ENCODE measurements at regions not wholly inside any gene's neighbourhood (a gene's known extent, or its start where the extent isn't known, plus 50 kb on each side); places are given as distances from the start of the nearest gene placed in this dataset.

DNA sequence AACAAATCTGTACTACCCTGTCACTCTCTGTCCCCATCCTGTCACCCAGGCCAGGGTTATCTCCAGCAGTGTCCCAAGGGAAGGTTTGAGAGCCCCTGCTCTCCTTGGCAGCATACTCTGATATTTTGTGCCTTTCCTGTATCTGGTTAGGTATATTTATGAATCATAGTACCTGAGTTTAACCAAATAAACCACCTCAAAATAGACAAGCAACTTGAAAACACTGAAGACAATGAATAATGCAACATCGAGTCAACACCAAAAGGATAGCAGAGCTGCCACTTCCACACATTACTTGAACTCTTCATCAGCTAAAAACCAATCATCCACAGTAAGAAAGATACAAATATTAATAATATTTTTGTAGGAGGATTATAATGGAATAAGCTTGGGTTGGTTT, 142.6 kb upstream of the TAB2 start:
- no peak for ATAC-seq (replicated peaks in 6 of 8)
- H3K4me1 ChIP-seq (replicated peaks in 1 of 2), result peaks cover 0 to 5% of the 10 kb centered on the region in 2 donors
- in situ Hi-C loops (cut with MboI; ENCODE audit: low pct_unique_long_range_greater_than_20kb in 2 of 9, low sequenced_read_pairs in 9 of 9, unreplicated experiment in 9 of 9), result no loop called here
- 43 to 100% (median 80%) methylated on average over 1 of the region's 1 CpG; no CpG with 5 or more reads in 3 of the 10 experiments for WGBS, 10 experiments
- no peak overlapping the region for H3K4me3 ChIP-seq
- no peak overlapping the region for H3K27ac ChIP-seq

DNA sequence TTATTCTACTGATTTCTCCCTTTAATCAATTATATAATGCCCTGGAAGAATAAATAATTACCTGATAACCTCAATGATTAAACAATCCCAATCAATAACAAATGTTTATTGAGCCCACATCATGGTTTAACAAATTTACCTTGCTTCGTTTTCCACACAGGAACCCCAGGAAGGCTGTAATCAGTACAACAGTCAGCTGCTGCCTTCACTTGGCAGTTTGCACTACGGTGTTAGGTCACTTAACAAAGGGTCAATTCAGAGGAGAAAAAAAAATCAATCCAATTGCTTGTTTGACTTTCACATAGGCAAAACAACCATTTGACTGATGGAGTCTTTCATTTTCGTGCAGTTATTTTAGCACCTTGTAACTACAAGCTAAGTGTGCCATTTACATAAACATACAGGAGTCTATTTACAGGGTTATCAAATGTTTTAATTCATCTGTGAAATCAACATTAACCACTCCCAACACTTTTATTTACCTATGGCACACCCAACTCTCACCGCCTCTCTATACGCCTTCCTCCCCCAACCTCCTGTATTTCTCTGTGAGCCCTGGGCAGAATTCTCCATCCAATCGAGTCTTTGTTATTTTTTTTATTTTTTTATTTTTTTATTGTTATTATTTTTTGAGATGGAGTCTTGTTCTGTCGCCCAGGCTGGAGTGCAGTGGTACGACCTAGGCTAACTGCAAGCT, 140.4 kb upstream of the TAB2 start:
- in situ Hi-C loops (cut with MboI; ENCODE audit: low pct_unique_long_range_greater_than_20kb in 2 of 9, low sequenced_read_pairs in 9 of 9, unreplicated experiment in 9 of 9), result no loop called here
- peak in 1 of 8 experiments; percentile 39 for ATAC-seq (replicated peaks in 6 of 8)
- Histone ChIP-seq H3K4me3 (no peak overlapping the region), H3K27ac (no peak overlapping the region), H3K4me1 (replicated peaks in 1 of 2) (no peaks in the 10 kb centered on the region)
- 33 to 80% (median 66%) methylated on average over 2 to 8 of the region's 8 CpGs for WGBS, 10 experiments

DNA sequence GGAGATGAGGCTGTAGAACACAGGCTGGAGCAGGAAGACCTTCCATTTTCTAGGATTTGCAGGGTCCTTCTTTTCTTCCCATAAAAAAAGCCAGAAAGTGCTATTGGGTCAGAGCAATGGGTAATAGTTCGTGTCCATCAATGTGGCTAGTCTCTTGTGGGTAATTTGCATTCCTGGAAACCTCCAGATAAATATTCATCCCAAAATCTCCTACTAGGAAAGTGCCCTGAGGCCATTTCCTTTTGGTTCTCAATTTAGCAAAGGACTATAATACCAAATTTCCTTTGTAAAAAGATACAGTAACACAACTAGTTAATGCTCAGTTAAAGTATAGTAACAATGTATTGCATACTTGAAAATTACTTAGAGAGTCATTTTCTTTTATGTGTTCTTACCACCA, 138.1 kb upstream of the TAB2 start:
- in situ Hi-C loops (cut with MboI; ENCODE audit: low pct_unique_long_range_greater_than_20kb in 2 of 9, low sequenced_read_pairs in 9 of 9, unreplicated experiment in 9 of 9), result no loop called here
- Histone ChIP-seq H3K27ac (no peak overlapping the region), H3K4me3 (no peak overlapping the region), H3K4me1 (replicated peaks in 1 of 2) (no peaks in the 10 kb centered on the region)
- WGBS, 10 experiments, result 0 to 80% (median 50%) methylated on average over 1 of the region's 1 CpG; no CpG with 5 or more reads in 4 of the 10 experiments
- no peak for ATAC-seq (replicated peaks in 6 of 8)

DNA sequence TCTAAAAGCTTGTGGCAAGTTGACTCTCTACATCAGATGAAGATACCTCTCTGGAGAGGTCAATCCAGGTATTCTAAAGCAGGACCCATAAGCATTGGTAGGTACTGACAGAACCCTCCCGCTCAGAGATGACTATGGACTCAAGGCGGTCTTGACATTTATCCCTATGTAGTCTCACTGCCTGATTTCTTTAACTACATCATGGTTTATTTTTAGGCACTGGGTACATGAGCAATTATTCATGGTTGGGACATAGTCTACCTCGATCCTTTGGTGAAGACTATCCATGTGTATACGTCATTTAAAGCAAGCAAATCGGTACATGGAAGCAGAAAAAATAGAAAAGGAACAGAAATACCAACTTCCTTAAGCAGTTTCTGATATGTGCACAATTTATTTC, 136.2 kb upstream of the TAB2 start:
- WGBS, 10 experiments, result 62 to 100% (median 88%) methylated on average over 1 to 5 of the region's 5 CpGs; no CpG with 5 or more reads in 2 of the 10 experiments
- no peak overlapping the region for H3K4me3 ChIP-seq

DNA sequence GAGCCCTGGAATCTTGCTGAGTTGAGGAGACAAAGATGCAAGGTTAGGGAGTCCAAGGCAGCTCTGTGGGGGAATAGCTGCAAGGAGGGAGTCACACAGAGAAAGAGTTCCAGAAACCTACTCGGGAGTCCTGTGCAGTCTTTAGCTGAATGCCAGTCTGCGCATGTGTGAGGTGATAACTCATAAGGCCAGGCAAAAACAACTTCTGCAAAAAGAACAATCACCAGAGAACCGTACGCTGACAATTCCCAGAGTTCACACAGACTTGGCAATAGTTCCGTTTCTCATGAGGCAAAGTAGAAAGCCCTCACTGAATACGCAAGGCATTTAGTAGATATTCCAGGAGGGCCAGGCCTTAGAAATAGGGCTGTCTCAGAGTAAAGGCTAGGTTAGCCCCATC, 135.2 kb upstream of the TAB2 start:
- in situ Hi-C loops (cut with MboI; ENCODE audit: low pct_unique_long_range_greater_than_20kb in 2 of 9, low sequenced_read_pairs in 9 of 9, unreplicated experiment in 9 of 9), result no loop called here
- Histone ChIP-seq H3K27ac (no peak overlapping the region), H3K4me3 (no peak overlapping the region), H3K4me1 (replicated peaks in 1 of 2) (no peaks in the 10 kb centered on the region)
- 63 to 100% (median 92%) methylated on average over 1 to 6 of the region's 6 CpGs for WGBS, 10 experiments
- no peak for ATAC-seq (replicated peaks in 6 of 8)

More for the DNA sequence above, 136.2 kb upstream of the TAB2 start:
- in situ Hi-C loops (cut with MboI; ENCODE audit: low pct_unique_long_range_greater_than_20kb in 2 of 9, low sequenced_read_pairs in 9 of 9, unreplicated experiment in 9 of 9), result no loop called here
- Histone ChIP-seq H3K4me1 (replicated peaks in 1 of 2) (no peaks in the 10 kb centered on the region), H3K27ac (no peak overlapping the region)
- no peak for ATAC-seq (replicated peaks in 6 of 8)

DNA sequence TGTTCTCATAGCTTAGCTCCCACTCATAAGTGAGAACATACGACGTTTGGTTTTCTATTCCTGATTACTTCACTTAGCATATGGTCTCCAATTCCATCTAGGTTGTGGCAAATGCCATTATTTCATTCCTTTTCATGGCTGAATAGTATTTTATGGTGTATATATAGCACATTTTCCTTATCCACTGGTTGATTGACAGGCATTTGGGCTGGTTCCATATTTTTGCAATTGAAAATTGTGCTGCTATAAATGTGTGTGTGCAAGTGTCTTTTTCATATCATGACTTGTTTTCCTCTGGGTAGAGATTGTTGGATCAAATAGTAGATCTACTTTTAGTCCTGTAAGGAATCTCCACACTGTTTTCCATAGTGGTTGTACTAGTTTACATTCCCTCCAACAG, 133.0 kb upstream of the TAB2 start:
- WGBS, 10 experiments, result 30 to 100% (median 58%) methylated on average over 1 to 2 of the region's 2 CpGs; no CpG with 5 or more reads in 5 of the 10 experiments
- no peak overlapping the region for H3K27ac ChIP-seq
- no peak overlapping the region for H3K4me3 ChIP-seq
- in situ Hi-C loops (cut with MboI; ENCODE audit: low pct_unique_long_range_greater_than_20kb in 2 of 9, low sequenced_read_pairs in 9 of 9, unreplicated experiment in 9 of 9), result no loop called here
- no peak for ATAC-seq (replicated peaks in 6 of 8)
- no peaks in the 10 kb centered on the region for H3K4me1 ChIP-seq (replicated peaks in 1 of 2)

DNA sequence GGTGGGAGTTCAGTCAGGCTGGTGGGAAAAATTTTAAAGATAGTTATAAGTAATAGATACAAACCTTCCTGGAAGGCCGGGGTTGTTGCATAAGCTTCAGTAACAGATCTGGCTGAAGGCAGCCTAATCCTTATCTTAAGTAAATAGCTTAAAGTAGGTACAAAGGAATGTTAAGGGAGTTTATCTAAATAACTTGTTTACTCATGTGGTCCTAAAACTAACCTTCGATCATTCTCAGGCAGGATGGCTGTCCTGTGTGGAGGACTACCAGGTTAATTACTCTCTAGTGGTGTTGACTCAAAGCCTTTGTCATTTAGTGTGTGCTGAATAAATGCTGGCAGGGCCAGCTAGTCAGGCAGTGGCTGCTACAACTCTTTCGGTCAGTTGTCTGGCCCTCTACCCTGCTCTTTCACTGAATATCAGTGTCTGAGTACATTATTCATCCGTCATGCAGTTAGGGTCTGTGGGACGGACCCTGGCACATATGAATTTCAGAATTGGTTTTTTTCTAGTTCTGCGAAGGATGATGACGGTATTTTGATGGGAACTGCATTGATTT, 131.6 kb upstream of the TAB2 start:
- Histone ChIP-seq H3K4me3 (no peak overlapping the region), H3K4me1 (replicated peaks in 1 of 2) (no peaks in the 10 kb centered on the region), H3K27ac (no peak overlapping the region)
- 56 to 100% (median 85%) methylated on average over 1 to 7 of the region's 7 CpGs for WGBS, 10 experiments
- in situ Hi-C loops (cut with MboI; ENCODE audit: low pct_unique_long_range_greater_than_20kb in 2 of 9, low sequenced_read_pairs in 9 of 9, unreplicated experiment in 9 of 9), result no loop called here
- ATAC-seq (replicated peaks in 6 of 8), result no peak

DNA sequence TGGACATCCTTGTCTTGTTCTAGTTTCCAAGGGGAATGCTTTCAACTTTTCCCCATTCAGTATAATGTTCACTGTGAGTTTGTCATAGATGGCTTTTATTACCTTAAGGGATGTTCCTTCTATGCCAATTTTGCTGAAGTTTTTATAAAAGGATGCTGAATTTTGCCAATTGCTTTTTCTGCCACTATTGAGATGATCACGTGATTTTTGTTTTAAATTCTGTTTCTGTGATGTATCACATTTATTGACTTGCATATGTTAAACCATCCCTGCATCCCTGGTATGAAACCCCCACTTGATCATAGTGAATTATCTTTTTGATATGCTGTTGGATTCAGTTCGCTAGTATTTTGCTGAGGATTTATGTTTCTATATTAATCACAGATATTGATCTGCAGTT, 130.6 kb upstream of the TAB2 start:
- no peak overlapping the region for H3K27ac ChIP-seq
- WGBS, 10 experiments, result 50 to 100% (median 87%) methylated on average over 1 to 2 of the region's 2 CpGs
- no peaks in the 10 kb centered on the region for H3K4me1 ChIP-seq (replicated peaks in 1 of 2)
- no peak overlapping the region for H3K4me3 ChIP-seq
- ATAC-seq (replicated peaks in 6 of 8), result no peak
- in situ Hi-C loops (cut with MboI; ENCODE audit: low pct_unique_long_range_greater_than_20kb in 2 of 9, low sequenced_read_pairs in 9 of 9, unreplicated experiment in 9 of 9), result no loop called here

DNA sequence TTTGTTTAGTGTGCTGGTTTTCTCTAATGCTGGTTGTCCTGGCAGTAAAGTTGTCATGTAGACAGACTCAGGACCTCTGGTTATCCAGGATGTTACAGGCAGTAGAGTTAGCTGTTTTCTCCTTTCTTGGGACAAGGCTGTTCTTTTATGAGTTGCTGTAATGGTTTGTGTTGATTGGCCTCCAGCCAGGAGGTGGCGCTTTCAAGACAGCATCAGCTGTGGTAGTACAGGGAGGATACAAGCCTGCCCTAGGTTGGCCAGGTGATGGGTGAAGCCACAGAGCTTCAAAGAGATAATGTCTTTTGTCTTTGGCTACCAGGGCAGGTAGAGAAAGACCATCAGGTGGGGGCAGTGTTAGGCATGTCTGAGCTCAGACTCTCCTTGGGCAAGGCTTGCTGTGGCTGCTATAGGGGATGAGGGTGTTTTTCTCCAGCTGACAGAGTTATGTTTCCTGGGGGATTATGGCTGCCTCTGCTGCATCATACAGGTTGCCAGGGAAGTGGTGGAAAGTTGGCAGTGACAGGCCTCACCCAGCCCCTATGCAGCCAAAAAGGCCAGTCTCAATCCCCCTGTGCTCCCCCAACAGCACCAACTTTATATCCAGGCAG, 127.2 kb upstream of the TAB2 start:
- no peak overlapping the region for H3K27ac ChIP-seq
- in situ Hi-C loops (cut with MboI; ENCODE audit: low pct_unique_long_range_greater_than_20kb in 2 of 9, low sequenced_read_pairs in 9 of 9, unreplicated experiment in 9 of 9), result no loop called here
- ATAC-seq (replicated peaks in 6 of 8), result no peak
- 100% methylated on average over 1 of the region's 1 CpG; no CpG with 5 or more reads in 6 of the 10 experiments for WGBS, 10 experiments
- no peak overlapping the region for H3K4me3 ChIP-seq
- H3K4me1 ChIP-seq (replicated peaks in 1 of 2), result no peaks in the 10 kb centered on the region

DNA sequence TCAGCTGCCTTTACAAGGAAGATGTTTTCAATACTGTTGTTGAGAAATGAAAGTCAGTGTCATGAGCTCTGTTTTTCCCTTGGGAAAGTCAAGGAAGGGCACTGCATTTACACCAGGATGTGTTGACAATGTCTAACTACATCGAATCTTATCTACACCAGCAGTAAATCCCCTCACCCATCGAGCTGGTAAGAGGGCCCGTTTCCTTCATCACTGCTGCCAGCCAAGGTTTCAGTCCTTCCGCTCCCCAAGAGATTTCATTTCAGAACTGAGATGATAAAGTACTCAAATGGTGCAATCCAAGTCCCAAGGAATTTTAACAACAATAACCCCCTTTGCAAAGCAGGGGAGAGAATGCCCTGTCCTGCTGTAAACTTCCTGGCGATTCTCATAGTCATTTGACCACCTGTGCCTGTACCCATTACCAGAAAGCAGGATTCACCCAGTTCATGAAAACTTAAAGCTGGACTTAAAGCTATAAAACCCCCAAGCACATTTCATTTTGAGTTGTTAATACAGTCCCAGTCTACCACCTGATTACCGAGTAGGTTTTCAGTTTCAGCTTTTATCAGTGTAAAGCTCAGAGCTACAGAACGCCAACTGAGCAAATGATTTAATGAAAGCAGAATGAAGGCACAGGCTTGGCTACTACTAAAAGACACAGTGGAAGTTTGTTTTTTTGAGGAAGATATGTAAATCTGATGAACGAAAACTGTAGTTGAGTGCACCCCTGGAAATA, 122.5 kb upstream of the TAB2 start:
- Histone ChIP-seq H3K4me1 (replicated peaks in 1 of 2) (no peaks in the 10 kb centered on the region), H3K4me3 (no peak overlapping the region), H3K27ac (no peak overlapping the region)
- 79 to 94% (median 86%) methylated on average over 2 to 8 of the region's 8 CpGs for WGBS, 10 experiments
- ATAC-seq (replicated peaks in 6 of 8), result no peak
- in situ Hi-C loops (cut with MboI; ENCODE audit: low pct_unique_long_range_greater_than_20kb in 2 of 9, low sequenced_read_pairs in 9 of 9, unreplicated experiment in 9 of 9), result no loop called here

DNA sequence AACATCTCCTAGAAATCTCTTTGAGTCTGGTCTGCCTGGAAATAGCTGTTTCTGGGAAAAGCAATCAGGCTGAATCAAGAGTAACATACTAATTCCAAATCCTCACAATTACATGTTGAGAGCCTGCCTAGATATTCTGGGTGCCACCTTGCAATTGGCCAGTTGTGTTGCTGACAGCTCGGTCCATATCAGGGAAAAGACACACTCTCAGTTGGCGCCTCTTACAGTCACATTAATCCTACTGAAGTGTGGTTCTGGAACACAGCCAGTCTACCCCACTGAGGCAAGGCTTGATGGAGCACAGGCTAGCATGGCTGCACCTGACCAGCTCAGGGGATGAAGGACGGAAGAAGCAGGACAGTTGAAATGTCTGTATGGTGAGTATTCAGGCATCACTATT, 121.4 kb upstream of the TAB2 start:
- 40 to 100% (median 44%) methylated on average over 1 to 3 of the region's 3 CpGs; no CpG with 5 or more reads in 6 of the 10 experiments for WGBS, 10 experiments
- Histone ChIP-seq H3K4me1 (replicated peaks in 1 of 2) (no peaks in the 10 kb centered on the region), H3K4me3 (no peak overlapping the region), H3K27ac (no peak overlapping the region)
- ATAC-seq (replicated peaks in 6 of 8), result no peak
- in situ Hi-C loops (cut with MboI; ENCODE audit: low pct_unique_long_range_greater_than_20kb in 2 of 9, low sequenced_read_pairs in 9 of 9, unreplicated experiment in 9 of 9), result no loop called here

DNA sequence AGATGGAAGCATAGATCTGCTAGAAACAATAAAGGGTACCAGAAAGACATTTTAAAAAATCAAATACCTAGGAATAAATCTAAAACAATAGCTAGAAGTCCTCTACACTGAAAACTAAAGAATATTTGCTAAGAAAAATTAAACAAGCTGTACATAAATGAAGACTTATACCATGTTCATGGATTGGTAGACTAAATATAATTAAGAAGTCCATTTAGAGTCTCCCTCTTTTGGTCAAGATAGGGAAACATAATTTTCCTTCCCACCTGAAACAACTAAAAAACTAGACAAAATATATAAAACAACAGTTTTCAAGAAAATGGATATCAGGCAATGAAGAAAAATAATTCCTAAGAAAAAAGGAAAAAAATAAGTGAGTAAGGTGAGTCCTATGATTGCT, 120.0 kb upstream of the TAB2 start:
- in situ Hi-C loops (cut with MboI; ENCODE audit: low pct_unique_long_range_greater_than_20kb in 2 of 9, low sequenced_read_pairs in 9 of 9, unreplicated experiment in 9 of 9), result no loop called here
- no peak for ATAC-seq (replicated peaks in 6 of 8)
- Histone ChIP-seq H3K4me3 (no peak overlapping the region), H3K4me1 (replicated peaks in 1 of 2) (no peaks in the 10 kb centered on the region), H3K27ac (no peak overlapping the region)

DNA sequence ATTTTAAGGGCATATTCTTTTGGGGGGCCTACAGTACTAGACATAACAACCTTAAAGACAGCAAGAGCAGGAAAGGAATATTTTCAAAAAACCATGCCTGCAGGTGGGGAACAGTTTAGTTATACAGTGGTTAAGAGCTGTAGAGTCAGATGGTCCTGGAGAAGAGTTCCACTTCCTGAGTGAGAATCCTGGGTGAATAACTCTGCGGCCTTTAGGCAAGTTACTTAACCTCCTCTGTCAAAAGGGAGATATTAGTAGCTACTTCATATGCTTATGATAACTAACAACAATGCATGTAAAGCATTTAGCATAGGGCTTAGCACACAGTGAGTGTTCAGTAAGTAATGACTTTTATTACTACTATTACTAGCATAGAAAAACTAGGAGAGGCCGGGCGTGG, 119.2 kb upstream of the TAB2 start:
- Histone ChIP-seq H3K27ac (no peak overlapping the region), H3K4me1 (replicated peaks in 1 of 2) (no peaks in the 10 kb centered on the region), H3K4me3 (no peak overlapping the region)
- WGBS, 10 experiments, result 86 to 100% (median 93%) methylated on average over 1 to 3 of the region's 3 CpGs; no CpG with 5 or more reads in 1 of the 10 experiments
- ATAC-seq (replicated peaks in 6 of 8), result no peak
- in situ Hi-C loops (cut with MboI; ENCODE audit: low pct_unique_long_range_greater_than_20kb in 2 of 9, low sequenced_read_pairs in 9 of 9, unreplicated experiment in 9 of 9), result no loop called here

Measured in motor neuron (in vitro differentiated cells).